PC-3 (cell line): ENCODE measurements at regions not wholly inside any gene's neighbourhood (a gene's known extent, or its start where the extent isn't known, plus 50 kb on each side); places are given as distances from the start of the nearest gene placed in this dataset.

Source experiments
- ATAC-seq: fragments of 200-7000 bp; cut with Tn5 transposase; 2 replicates; pipeline ENCODE4 v1.9.1; 2020; ENCODE audit warnings: mild to moderate bottlenecking, moderate library complexity
- BruUV-seq: library from RNA; stranded (reverse); fragments of 400-500 nt; replicated peaks from 2 replicates; lab custom pipeline; 2021; lab: Mats Ljungman, UMichigan
- CTCF ChIA-PET: fragments of 300-600 bp; sonication (Branson Sonifier 250); formaldehyde crosslinking; loops from one replicate; lab custom pipeline; 2022; ENCODE audit warnings: antibody characterized with exemption; lab: Charles Lee
- POLR2A ChIA-PET: fragments of 300-600 bp; sonication (Branson Sonifier 250); formaldehyde crosslinking; loops from one replicate; lab custom pipeline; 2022; ENCODE audit warnings: antibody characterized with exemption; ENCODE audit not compliant: unreplicated experiment; lab: Charles Lee
- DNase-seq: peaks from one replicate; pipeline ENCODE4 v3.0.0-alpha.2; 2015
- H2AFZ ChIP-seq: fragments of 300-600 bp; sonication (generic); 2 replicates; pipeline ENCODE4 v1.6.0; 2016; ENCODE audit warnings: antibody characterized with exemption, low read length
- H3F3A ChIP-seq: fragments of 300-600 bp; sonication (generic); one replicate; pipeline ENCODE4 v1.6.0; 2017; ENCODE audit warnings: antibody characterized with exemption, low read length, control low read depth, mild to moderate bottlenecking; ENCODE audit not compliant: unreplicated experiment
- H3K27ac ChIP-seq: fragments of 300-600 bp; sonication (generic); 2 replicates; pipeline ENCODE4 v1.5.1; 2016; ENCODE audit warnings: mild to moderate bottlenecking, low read length
- H3K27me3 ChIP-seq: fragments of 300-600 bp; sonication (generic); 2 replicates; pipeline ENCODE4 v1.6.1; 2016; ENCODE audit warnings: low read length, mixed read lengths
- H3K36me3 ChIP-seq: fragments of 300-600 bp; sonication (generic); 2 replicates; pipeline ENCODE4 v1.6.1; 2016; ENCODE audit warnings: low read depth, mixed run types, low read length, mixed read lengths
- H3K4me1 ChIP-seq: fragments of 300-600 bp; sonication (generic); 2 replicates; pipeline ENCODE4 v1.5.1; 2016; ENCODE audit warnings: low read length; ENCODE audit not compliant: insufficient read depth
- H3K4me2 ChIP-seq: fragments of 300-600 bp; sonication (generic); 2 replicates; pipeline ENCODE4 v1.6.0; 2016; ENCODE audit warnings: low read length
- H3K4me3 ChIP-seq: fragments of 300-600 bp; sonication (generic); 2 replicates; pipeline ENCODE4 v1.5.1; 2016; ENCODE audit warnings: mild to moderate bottlenecking, low read length, mixed read lengths
- H3K79me2 ChIP-seq: fragments of 300-600 bp; sonication (generic); 2 replicates; pipeline ENCODE4 v1.6.1; 2017; ENCODE audit warnings: low read length, mixed read lengths
- H3K9ac ChIP-seq: fragments of 300-600 bp; sonication (generic); 2 replicates; pipeline ENCODE4 v1.6.0; 2016; ENCODE audit warnings: mild to moderate bottlenecking, low read length
- H3K9me2 ChIP-seq: fragments of 300-600 bp; sonication (generic); replicated peaks from 2 replicates; pipeline ENCODE4 v1.6.1; 2016; ENCODE audit warnings: mixed run types, low read length, mixed read lengths
- H3K9me3 ChIP-seq: fragments of 300-600 bp; sonication (generic); 2 replicates; pipeline ENCODE4 v1.6.1; 2016; ENCODE audit warnings: low read length, mixed read lengths
- H4K20me1 ChIP-seq: fragments of 300-600 bp; sonication (generic); 2 replicates; pipeline ENCODE4 v1.6.1; 2016; ENCODE audit warnings: low read length, mixed read lengths
- CTCF ChIP-seq: fragments of 300-600 bp; sonication (generic); conservative IDR thresholded peaks from 2 replicates; pipeline ENCODE4 v1.5.1; 2017; ENCODE audit warnings: antibody characterized with exemption, low read depth, mild to moderate bottlenecking, low read length
- EZH2 ChIP-seq: fragments of 300-600 bp; sonication (generic); IDR thresholded peaks from one replicate; pipeline ENCODE4 v1.6.1; 2017; ENCODE audit warnings: antibody characterized with exemption, mild to moderate bottlenecking, low read length; ENCODE audit not compliant: unreplicated experiment
- EZH2phosphoT487 ChIP-seq: fragments of 300-600 bp; sonication (generic); IDR thresholded peaks from 2 replicates; pipeline ENCODE4 v1.6.1; 2018; ENCODE audit warnings: mild to moderate bottlenecking, antibody characterized with exemption, low read length, borderline replicate concordance
- intact Hi-C: fragments of 100-400 bp; cut with micrococcal nuclease; formaldehyde crosslinking; loops from 2 replicates; pipeline ENCODE4 v1.9.0; 2023

GRCh38 chr3:7927015-7927414 is 574.6 kb upstream of the LMCD1 start:
- ChIA-PET POLR2A (no interaction called here), CTCF (no interaction called here)
- Histone ChIP-seq H4K20me1 (no peaks in the 10 kb centered on the region), H3K9ac (no peak overlapping the region), H2AFZ (no peak overlapping the region), H3K27ac (no peak overlapping the region), H3F3A (no peaks in the 10 kb centered on the region), H3K9me2 (no peaks in the 10 kb centered on the region), H3K4me3 (no peak overlapping the region), H3K36me3 (no peaks in the 10 kb centered on the region), H3K27me3 (no peaks in the 10 kb centered on the region), H3K4me2 (no peak overlapping the region), H3K79me2 (no peaks in the 10 kb centered on the region), H3K4me1 (no peaks in the 10 kb centered on the region), H3K9me3 (peaks cover 24% of the 10 kb centered on the region; the same call in 1 of the 2 replicates)
- DNase-seq (no peak), ATAC-seq (no peak)
- BruUV-seq, result no TSS peak
- intact Hi-C loops, result no loop called here
- TF ChIP-seq CTCF (no peak), EZH2 (no peak), EZH2phosphoT487 (no peak)

GRCh38 chr3:7927864-7928263 is 573.8 kb upstream of the LMCD1 start:
- no peaks in the 10 kb centered on the region for H3K79me2 ChIP-seq
- H3K36me3 ChIP-seq, result no peaks in the 10 kb centered on the region
- ATAC-seq (no peak), DNase-seq (no peak)
- TF ChIP-seq EZH2phosphoT487 (no peak), CTCF (no peak), EZH2 (no peak)
- no peaks in the 10 kb centered on the region for H3K4me1 ChIP-seq
- no peak overlapping the region for H3K27ac ChIP-seq
- CTCF ChIA-PET, result no interaction called here
- no peaks in the 10 kb centered on the region for H3K9me2 ChIP-seq
- no peak overlapping the region for H3K9ac ChIP-seq
- H3K4me2 ChIP-seq, result no peak overlapping the region
- no peaks in the 10 kb centered on the region for H4K20me1 ChIP-seq
- H3K4me3 ChIP-seq, result no peak overlapping the region
- no peak overlapping the region for H2AFZ ChIP-seq
- no TSS peak for BruUV-seq
- no peaks in the 10 kb centered on the region for H3K27me3 ChIP-seq
- intact Hi-C loops, result no loop called here
- no peaks in the 10 kb centered on the region for H3F3A ChIP-seq
- peaks cover 24% of the 10 kb centered on the region; the same call in 1 of the 2 replicates for H3K9me3 ChIP-seq
- POLR2A ChIA-PET, result no interaction called here

GRCh38 chr3:7929319-7929889 is 572.2 kb upstream of the LMCD1 start:
- no peak for DNase-seq
- H3K9me2 ChIP-seq, result no peaks in the 10 kb centered on the region
- CTCF ChIA-PET, result no interaction called here
- H2AFZ ChIP-seq, result no peak overlapping the region
- no peaks in the 10 kb centered on the region for H4K20me1 ChIP-seq
- BruUV-seq, result no TSS peak
- H3K36me3 ChIP-seq, result no peaks in the 10 kb centered on the region
- POLR2A ChIA-PET, result no interaction called here
- intact Hi-C loops, result no loop called here
- no peaks in the 10 kb centered on the region for H3K4me1 ChIP-seq
- H3K27me3 ChIP-seq, result no peaks in the 10 kb centered on the region
- H3K4me2 ChIP-seq, result no peak overlapping the region
- H3K27ac ChIP-seq, result no peak overlapping the region
- no peak for ATAC-seq
- no peaks in the 10 kb centered on the region for H3K79me2 ChIP-seq
- H3K9ac ChIP-seq, result no peak overlapping the region
- peaks cover 24% of the 10 kb centered on the region; the same call in 1 of the 2 replicates for H3K9me3 ChIP-seq
- no peak overlapping the region for H3K4me3 ChIP-seq
- TF ChIP-seq EZH2 (no peak), CTCF (no peak), EZH2phosphoT487 (no peak)
- H3F3A ChIP-seq, result no peaks in the 10 kb centered on the region
